ENCODE measurements at regions not wholly inside any gene's neighbourhood (a gene's known extent, or its start where the extent isn't known, plus 50 kb on each side); places are given as distances from the start of the nearest gene placed in this dataset.
"Not testable (repeated sequence)": the region's sequence is repeated elsewhere in the genome, so short reads cannot be mapped to it uniquely, and the experiment has no call there.

GRCh38 chr6:50899306-50899870, 80.7 kb downstream of the TFAP2B start:
- no peak overlapping the region for H3K4me3 Mint-ChIP-seq
- ChIA-PET POLR2A (no interaction called here), CTCF (interaction anchor here (0.5 kb wide), 1 partner anchor 620 kb away, joined by 3 read pairs; no protein-coding TSS in a partner anchor)
- no peak for DNase-seq
- H3K36me3 Mint-ChIP-seq (ENCODE audit: low read depth): no peaks in the 10 kb centered on the region
- H3K27ac Mint-ChIP-seq: no peak overlapping the region
- H3K4me1 Mint-ChIP-seq: no peaks in the 10 kb centered on the region
- H3K9me3 Mint-ChIP-seq: no peaks in the 10 kb centered on the region
- no peaks in the 10 kb centered on the region for H3K27me3 Mint-ChIP-seq

DNA sequence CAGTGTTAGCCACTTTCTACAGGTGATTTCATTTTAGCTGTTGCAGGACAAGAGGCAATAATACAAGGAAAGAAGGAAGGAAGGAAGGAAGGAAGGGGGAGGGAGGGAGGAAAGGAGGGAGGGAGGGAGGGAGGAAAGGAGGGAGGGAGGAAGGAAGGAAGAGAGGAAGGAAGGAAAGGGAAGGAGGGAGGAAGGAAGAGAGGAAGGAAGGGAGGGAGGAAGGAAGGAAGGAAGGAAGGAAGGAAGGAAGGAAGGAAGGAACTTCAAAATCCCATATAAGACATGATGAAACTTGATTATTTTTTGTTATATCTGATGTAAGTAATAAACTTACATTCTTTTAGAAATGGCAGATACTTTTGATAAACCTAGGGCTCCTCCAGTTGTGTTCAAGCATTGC, 83.6 kb downstream of the TFAP2B start:
- Mint-ChIP-seq H3K9me3 (no peaks in the 10 kb centered on the region), H3K27ac (no peak overlapping the region), H3K27me3 (no peaks in the 10 kb centered on the region), H3K4me3 (no peak overlapping the region), H3K4me1 (no peaks in the 10 kb centered on the region), H3K36me3 (ENCODE audit: low read depth) (no peaks in the 10 kb centered on the region)
- ChIA-PET CTCF (interaction anchor here (0.5 kb wide), 1 partner anchor 38 kb away, joined by 3 read pairs; no protein-coding TSS in a partner anchor), POLR2A (no interaction called here)
- no peak for DNase-seq

- H3K4me3 Mint-ChIP-seq: no peak overlapping the region
- DNase-seq: no peak
- POLR2A ChIA-PET: no interaction called here
- no peaks in the 10 kb centered on the region for H3K36me3 Mint-ChIP-seq (ENCODE audit: low read depth)
- CTCF ChIA-PET: no interaction called here
- H3K4me1 Mint-ChIP-seq: no peaks in the 10 kb centered on the region
- H3K27ac Mint-ChIP-seq: no peak overlapping the region
- H3K27me3 Mint-ChIP-seq: no peaks in the 10 kb centered on the region
- no peaks in the 10 kb centered on the region for H3K9me3 Mint-ChIP-seq
Observed at GRCh38 chr6:50905297-50905696, 86.6 kb downstream of the TFAP2B start.

- no peak for DNase-seq
- no peaks in the 10 kb centered on the region for H3K9me3 Mint-ChIP-seq
- H3K27me3 Mint-ChIP-seq: no peaks in the 10 kb centered on the region
- no peak overlapping the region for H3K4me3 Mint-ChIP-seq
- H3K36me3 Mint-ChIP-seq (ENCODE audit: low read depth): no peaks in the 10 kb centered on the region
- H3K4me1 Mint-ChIP-seq: no peaks in the 10 kb centered on the region
- ChIA-PET POLR2A (no interaction called here), CTCF (no interaction called here)
- no peak overlapping the region for H3K27ac Mint-ChIP-seq
Observed at GRCh38 chr6:50907565-50907964, 88.9 kb downstream of the TFAP2B start.

- Mint-ChIP-seq H3K36me3 (ENCODE audit: low read depth) (no peaks in the 10 kb centered on the region), H3K27ac (no peak overlapping the region), H3K27me3 (no peaks in the 10 kb centered on the region), H3K4me1 (no peaks in the 10 kb centered on the region), H3K9me3 (peaks cover 2% of the 10 kb centered on the region), H3K4me3 (no peak overlapping the region)
- CTCF ChIA-PET: no interaction called here
- POLR2A ChIA-PET: no interaction called here
- no peak for DNase-seq
Observed at GRCh38 chr6:50913105-50913770, 94.6 kb downstream of the TFAP2B start.

- H3K36me3 Mint-ChIP-seq (ENCODE audit: low read depth); DNase-seq; H3K27ac Mint-ChIP-seq; H3K27me3 Mint-ChIP-seq; H3K9me3 Mint-ChIP-seq; H3K4me1 Mint-ChIP-seq; H3K4me3 Mint-ChIP-seq; POLR2A ChIA-PET; CTCF ChIA-PET: not testable (repeated sequence)
Observed at GRCh38 chr6:50921378-50921777, 102.7 kb downstream of the TFAP2B start.

DNA sequence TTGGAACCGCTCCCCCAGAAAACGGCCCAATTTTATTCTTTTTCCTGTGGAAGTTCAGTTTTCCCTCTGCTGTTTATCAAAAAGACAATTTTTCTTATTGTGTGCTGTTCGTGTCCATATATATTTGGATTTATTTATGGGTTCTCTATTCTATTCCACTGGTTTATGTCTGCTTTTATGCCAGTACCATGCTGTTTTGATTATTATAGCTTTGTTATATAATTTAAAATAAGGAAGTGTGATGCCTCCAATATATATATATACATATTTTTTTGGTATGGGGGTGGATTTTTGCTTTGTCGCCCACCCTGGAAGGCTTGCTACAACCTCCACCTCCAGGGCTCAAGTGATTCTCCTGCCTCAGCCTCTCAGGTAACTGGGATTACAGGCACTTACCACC, 103.3 kb downstream of the TFAP2B start:
- peaks cover 7% of the 10 kb centered on the region for H3K9me3 Mint-ChIP-seq
- H3K27me3 Mint-ChIP-seq: no peaks in the 10 kb centered on the region
- no peak for DNase-seq
- H3K4me3 Mint-ChIP-seq: no peak overlapping the region
- H3K4me1 Mint-ChIP-seq: no peaks in the 10 kb centered on the region
- no peak overlapping the region for H3K27ac Mint-ChIP-seq
- H3K36me3 Mint-ChIP-seq (ENCODE audit: low read depth): no peaks in the 10 kb centered on the region
- ChIA-PET CTCF (no interaction called here), POLR2A (no interaction called here)

DNA sequence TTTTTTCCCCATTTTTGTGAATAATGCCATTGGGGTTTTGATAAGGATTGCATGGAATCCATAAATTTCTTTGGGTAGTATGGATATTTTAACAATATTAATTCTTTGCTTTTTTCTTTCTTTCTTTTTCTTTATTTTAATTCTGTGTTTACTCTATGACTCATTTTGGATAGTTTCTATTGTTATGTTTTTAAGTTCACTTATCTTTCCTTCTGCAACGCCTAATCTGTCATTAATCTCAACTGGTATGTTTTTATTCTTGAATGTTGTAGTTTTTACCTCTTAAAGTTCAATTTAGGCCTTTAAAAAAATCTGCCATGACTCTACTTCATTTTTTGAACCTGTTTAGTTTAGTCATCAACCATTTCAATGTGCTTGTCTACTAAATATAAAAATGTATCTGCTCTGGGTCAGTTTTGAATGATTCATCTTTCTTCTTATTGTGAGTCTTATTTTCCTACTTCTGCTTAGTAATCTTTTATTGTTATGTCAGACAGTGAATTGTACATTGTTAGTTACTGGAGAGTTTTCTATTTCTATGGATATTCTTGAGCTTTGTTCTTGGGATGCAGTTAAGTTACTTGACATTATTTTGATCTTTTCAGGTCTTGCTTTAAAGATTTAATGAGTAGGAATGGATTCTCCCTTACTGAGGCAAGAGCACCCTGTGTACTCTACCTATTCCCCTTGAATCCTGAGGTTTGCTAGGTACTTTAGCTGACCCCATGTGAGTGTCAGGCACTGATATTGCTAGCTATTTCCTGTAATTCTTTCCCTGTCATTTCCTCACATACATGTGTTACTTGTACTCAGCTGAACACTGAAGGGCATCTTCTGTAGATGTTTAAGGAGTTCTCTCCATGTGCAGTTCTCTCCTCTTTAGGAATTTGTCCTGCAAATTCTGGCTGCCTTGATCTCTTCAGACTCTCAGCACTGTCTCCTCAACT, 104.2 kb downstream of the TFAP2B start:
- H3K9me3 Mint-ChIP-seq: peaks cover 7% of the 10 kb centered on the region
- no peaks in the 10 kb centered on the region for H3K4me1 Mint-ChIP-seq
- H3K36me3 Mint-ChIP-seq (ENCODE audit: low read depth): no peaks in the 10 kb centered on the region

GRCh38 chr6:50924758-50925157, 106.1 kb downstream of the TFAP2B start:
- Mint-ChIP-seq H3K27ac (no peak overlapping the region), H3K36me3 (ENCODE audit: low read depth) (no peaks in the 10 kb centered on the region), H3K4me3 (no peak overlapping the region), H3K9me3 (peaks cover 7% of the 10 kb centered on the region), H3K27me3 (no peaks in the 10 kb centered on the region), H3K4me1 (no peaks in the 10 kb centered on the region)
- POLR2A ChIA-PET: no interaction called here
- DNase-seq: no peak
- CTCF ChIA-PET: interaction anchor here (0.6 kb wide), 1 partner anchor 611 kb away, joined by 3 read pairs; no protein-coding TSS in a partner anchor

More for the DNA sequence above, 104.2 kb downstream of the TFAP2B start:
- ChIA-PET CTCF (no interaction called here), POLR2A (no interaction called here)
- DNase-seq: no peak
- Mint-ChIP-seq H3K4me3 (no peak overlapping the region), H3K27ac (no peak overlapping the region), H3K27me3 (no peaks in the 10 kb centered on the region)

GRCh38 chr6:50925548-50925947, 106.9 kb downstream of the TFAP2B start:
- POLR2A ChIA-PET: no interaction called here
- Mint-ChIP-seq H3K4me1 (no peaks in the 10 kb centered on the region), H3K4me3 (no peak overlapping the region), H3K36me3 (ENCODE audit: low read depth) (no peaks in the 10 kb centered on the region), H3K27ac (no peak overlapping the region), H3K27me3 (no peaks in the 10 kb centered on the region), H3K9me3 (peaks cover 3% of the 10 kb centered on the region)
- no peak for DNase-seq
- CTCF ChIA-PET: no interaction called here

DNA sequence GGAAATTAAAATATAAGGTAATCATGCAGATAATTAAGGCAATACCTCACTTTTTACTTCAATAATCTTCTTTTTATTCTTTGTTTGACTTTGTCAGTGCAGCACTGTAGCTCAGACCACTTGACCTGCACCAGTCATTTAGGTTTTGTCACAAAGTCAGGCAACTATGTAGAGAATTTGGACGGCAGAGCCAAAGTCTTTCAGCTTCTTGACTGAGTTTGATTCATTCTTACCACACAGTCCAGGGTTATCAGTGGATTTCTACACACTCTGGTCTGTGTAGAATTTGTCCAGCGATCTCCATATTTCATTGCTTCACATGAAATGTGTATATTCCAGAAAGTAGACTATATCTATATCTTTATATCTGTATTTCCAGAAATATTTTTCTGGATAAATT, 107.3 kb downstream of the TFAP2B start:
- peaks cover 3% of the 10 kb centered on the region for H3K9me3 Mint-ChIP-seq
- CTCF ChIA-PET: no interaction called here
- no peaks in the 10 kb centered on the region for H3K27me3 Mint-ChIP-seq
- H3K27ac Mint-ChIP-seq: no peak overlapping the region
- no peak overlapping the region for H3K4me3 Mint-ChIP-seq
- no peaks in the 10 kb centered on the region for H3K36me3 Mint-ChIP-seq (ENCODE audit: low read depth)
- DNase-seq: no peak
- POLR2A ChIA-PET: no interaction called here
- no peaks in the 10 kb centered on the region for H3K4me1 Mint-ChIP-seq

- Mint-ChIP-seq H3K36me3 (ENCODE audit: low read depth) (no peaks in the 10 kb centered on the region), H3K9me3 (no peaks in the 10 kb centered on the region), H3K27me3 (no peaks in the 10 kb centered on the region), H3K4me3 (no peak overlapping the region), H3K4me1 (no peaks in the 10 kb centered on the region), H3K27ac (no peak overlapping the region)
- DNase-seq: no peak
- POLR2A ChIA-PET: no interaction called here
- CTCF ChIA-PET: no interaction called here
Observed at GRCh38 chr6:50927800-50928199, 109.1 kb downstream of the TFAP2B start.

DNA sequence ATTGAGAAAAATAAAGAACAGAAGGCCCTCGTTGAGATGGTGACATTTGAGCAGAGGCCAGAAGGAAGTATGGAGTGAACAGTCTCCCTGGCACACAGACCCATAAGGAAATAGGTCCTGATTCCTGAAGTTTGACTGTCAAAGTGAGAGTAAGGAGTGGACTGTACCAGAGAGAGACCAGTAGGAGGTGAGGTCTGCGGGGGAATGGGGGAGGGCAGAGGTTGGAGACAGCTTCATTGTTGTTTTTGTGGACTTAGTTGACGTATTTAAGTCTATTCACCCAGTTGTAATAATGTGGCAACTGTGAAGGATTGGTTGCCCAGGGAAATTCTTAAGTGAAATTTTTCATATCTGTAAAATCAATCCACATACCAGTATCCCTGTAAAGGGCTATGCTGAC, 110.7 kb downstream of the TFAP2B start:
- Mint-ChIP-seq H3K27ac (no peak overlapping the region), H3K4me3 (no peak overlapping the region), H3K4me1 (no peaks in the 10 kb centered on the region), H3K27me3 (no peaks in the 10 kb centered on the region), H3K9me3 (no peaks in the 10 kb centered on the region), H3K36me3 (ENCODE audit: low read depth) (no peaks in the 10 kb centered on the region)
- DNase-seq: no peak
- ChIA-PET CTCF (no interaction called here), POLR2A (interaction anchor here (0.6 kb wide), 1 partner anchor 987 kb away, joined by 3 read pairs; no protein-coding TSS in a partner anchor)

Data from activated CD4-positive, alpha-beta T cell treated with anti-CD3 and anti-CD28 coated beads, Interleukin-2, amount 10 ng/mL, durations not matched to agents 7 days and 5 days (primary cell).